Ammon's horn (tissue), 1 donor: ENCODE measurements at regions not wholly inside any gene's neighbourhood (a gene's known extent, or its start where the extent isn't known, plus 50 kb on each side); places are given as distances from the start of the nearest gene placed in this dataset.
"Not testable (repeated sequence)": the region's sequence is repeated elsewhere in the genome, so short reads cannot be mapped to it uniquely, and the experiment has no call there.

ENCODE experiments used
- DNase-seq: peaks from one replicate; pipeline ENCODE4 v3.0.0-alpha.2; 2016; ENCODE audit warnings: low spot score

GRCh38 chr3:78426454-78426853 lies 1341.3 kb downstream of the ROBO1 start:
- no peak for DNase-seq

- DNase-seq: no peak
Observed at GRCh38 chr3:78427303-78427702, 1340.5 kb downstream of the ROBO1 start.

GRCh38 chr3:78430741-78431140 lies 1337.1 kb downstream of the ROBO1 start:
- no peak for DNase-seq

- DNase-seq: no peak
Observed at GRCh38 chr3:78434801-78435200, 1333.0 kb downstream of the ROBO1 start.

- DNase-seq: no peak
Observed at GRCh38 chr3:78455166-78455565, 1312.6 kb downstream of the ROBO1 start.

- DNase-seq: no peak
Observed at GRCh38 chr3:78455712-78456433, 1311.9 kb downstream of the ROBO1 start.

GRCh38 chr3:78459796-78460195 lies 1308.0 kb downstream of the ROBO1 start:
- DNase-seq: no peak

GRCh38 chr3:78462021-78462420 lies 1305.8 kb downstream of the ROBO1 start:
- no peak for DNase-seq

- no peak for DNase-seq
Observed at GRCh38 chr3:78476076-78476475, 1291.7 kb downstream of the ROBO1 start.

GRCh38 chr3:78481050-78481449 lies 1286.7 kb downstream of the ROBO1 start:
- DNase-seq: no peak

- DNase-seq: no peak
Observed at GRCh38 chr3:78483090-78483489, 1284.7 kb downstream of the ROBO1 start.

- peak; percentile 4 for DNase-seq
Observed at GRCh38 chr3:78494851-78495250, 1272.9 kb downstream of the ROBO1 start.

- DNase-seq: no peak
Observed at GRCh38 chr3:78495301-78495700, 1272.5 kb downstream of the ROBO1 start.

GRCh38 chr3:78496501-78496900 lies 1271.3 kb downstream of the ROBO1 start:
- DNase-seq: no peak

- peak; percentile 44 for DNase-seq
Observed at GRCh38 chr3:78497021-78497420, 1270.8 kb downstream of the ROBO1 start.

GRCh38 chr3:78497767-78498166 lies 1270.0 kb downstream of the ROBO1 start:
- DNase-seq: peak; percentile 8

- DNase-seq: no peak
Observed at GRCh38 chr3:78506061-78506460, 1261.7 kb downstream of the ROBO1 start.

GRCh38 chr3:78506581-78507195 lies 1261.1 kb downstream of the ROBO1 start:
- no peak for DNase-seq

- DNase-seq: no peak
Observed at GRCh38 chr3:78507196-78507984, 1260.4 kb downstream of the ROBO1 start.

GRCh38 chr3:78511840-78512239 lies 1256.0 kb downstream of the ROBO1 start:
- no peak for DNase-seq

GRCh38 chr3:78512786-78513185 lies 1255.0 kb downstream of the ROBO1 start:
- DNase-seq: not testable (repeated sequence)

- no peak for DNase-seq
Observed at GRCh38 chr3:78516437-78516836, 1251.4 kb downstream of the ROBO1 start.

GRCh38 chr3:78516937-78517336 lies 1250.9 kb downstream of the ROBO1 start:
- no peak for DNase-seq
